SK-N-MC (cell line): ENCODE measurements at regions not wholly inside any gene's neighbourhood (a gene's known extent, or its start where the extent isn't known, plus 50 kb on each side); places are given as distances from the start of the nearest gene placed in this dataset.

Source experiments
- EZH2 ChIP-seq: fragments of 200-600 bp; sonication (generic); IDR thresholded peaks from one replicate; pipeline ENCODE4 v1.6.1; 2017; ENCODE audit warnings: antibody characterized with exemption
- POLR2AphosphoS5 ChIP-seq: IDR thresholded peaks from 2 replicates; pipeline ENCODE4 v1.6.1; 2012; ENCODE audit warnings: mild to moderate bottlenecking, low read depth, low read length, borderline replicate concordance

DNA sequence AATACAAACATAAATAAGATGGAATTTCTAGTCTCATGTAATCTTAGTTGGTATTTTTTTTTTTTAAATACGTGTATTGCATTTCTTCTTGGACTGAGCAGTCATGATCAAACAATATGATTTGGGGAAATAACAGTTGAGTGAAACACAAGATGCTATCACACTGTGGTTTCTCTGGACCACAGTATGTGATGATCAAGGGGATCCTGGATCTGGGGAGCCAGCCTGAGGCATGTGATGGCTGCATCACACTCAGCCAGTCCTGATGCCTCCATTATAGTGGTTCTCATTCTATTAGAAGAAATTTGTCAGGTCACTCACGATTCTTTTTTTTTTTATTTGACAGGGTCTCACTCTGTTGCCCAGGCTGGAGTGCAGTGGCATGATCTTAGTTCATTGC, 495.9 kb upstream of the POT1 start:
- TF ChIP-seq EZH2, result no peak
- TF ChIP-seq POLR2AphosphoS5, result no peak
